Neural cell (in vitro differentiated cells): ENCODE measurements at regions not wholly inside any gene's neighbourhood (a gene's known extent, or its start where the extent isn't known, plus 50 kb on each side); places are given as distances from the start of the nearest gene placed in this dataset.

ENCODE experiments used
- EP300 ChIP-seq: fragments of 450-650 bp; conservative IDR thresholded peaks from 2 replicates; pipeline ENCODE4 v1.6.1; 2014; ENCODE audit warnings: antibody characterized with exemption, mild to moderate bottlenecking, moderate library complexity; ENCODE audit not compliant: poor library complexity, severe bottlenecking
- TF ChIP-seq, protein P1 (sequence below): fragments of 450-650 bp; IDR thresholded peaks from 2 replicates; pipeline ENCODE4 v1.5.1; 2014; ENCODE audit warnings: antibody characterized with exemption, mild to moderate bottlenecking, moderate library complexity; ENCODE audit not compliant: poor library complexity, severe bottlenecking

DNA sequence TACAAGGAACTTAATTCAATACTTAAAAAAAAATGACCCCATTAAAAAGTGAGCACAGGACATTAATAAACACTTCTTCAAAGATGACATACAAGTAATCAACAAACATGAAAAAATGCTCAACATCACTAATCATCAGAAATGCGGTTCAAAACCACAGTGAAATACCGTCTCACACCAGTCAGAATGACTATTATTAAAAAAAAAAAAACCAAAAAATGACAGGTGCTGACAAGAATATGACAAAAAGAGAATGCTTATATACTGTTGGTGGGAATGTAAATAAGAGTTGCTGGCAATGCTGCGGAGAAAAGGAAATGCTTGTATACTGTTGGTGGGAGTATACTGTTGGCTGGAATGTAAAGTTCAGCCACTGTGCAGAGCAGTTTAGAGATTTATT is 358.3 kb upstream of the CBLB start:
- TF ChIP-seq, protein P1, sequence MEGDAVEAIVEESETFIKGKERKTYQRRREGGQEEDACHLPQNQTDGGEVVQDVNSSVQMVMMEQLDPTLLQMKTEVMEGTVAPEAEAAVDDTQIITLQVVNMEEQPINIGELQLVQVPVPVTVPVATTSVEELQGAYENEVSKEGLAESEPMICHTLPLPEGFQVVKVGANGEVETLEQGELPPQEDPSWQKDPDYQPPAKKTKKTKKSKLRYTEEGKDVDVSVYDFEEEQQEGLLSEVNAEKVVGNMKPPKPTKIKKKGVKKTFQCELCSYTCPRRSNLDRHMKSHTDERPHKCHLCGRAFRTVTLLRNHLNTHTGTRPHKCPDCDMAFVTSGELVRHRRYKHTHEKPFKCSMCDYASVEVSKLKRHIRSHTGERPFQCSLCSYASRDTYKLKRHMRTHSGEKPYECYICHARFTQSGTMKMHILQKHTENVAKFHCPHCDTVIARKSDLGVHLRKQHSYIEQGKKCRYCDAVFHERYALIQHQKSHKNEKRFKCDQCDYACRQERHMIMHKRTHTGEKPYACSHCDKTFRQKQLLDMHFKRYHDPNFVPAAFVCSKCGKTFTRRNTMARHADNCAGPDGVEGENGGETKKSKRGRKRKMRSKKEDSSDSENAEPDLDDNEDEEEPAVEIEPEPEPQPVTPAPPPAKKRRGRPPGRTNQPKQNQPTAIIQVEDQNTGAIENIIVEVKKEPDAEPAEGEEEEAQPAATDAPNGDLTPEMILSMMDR: no peak
- TF ChIP-seq EP300: no peak
